GM21367 (cell line): ENCODE measurements at regions not wholly inside any gene's neighbourhood (a gene's known extent, or its start where the extent isn't known, plus 50 kb on each side); places are given as distances from the start of the nearest gene placed in this dataset.
"Not testable (repeated sequence)": the region's sequence is repeated elsewhere in the genome, so short reads cannot be mapped to it uniquely, and the experiment has no call there.

Experiments
- ATAC-seq: cut with Tn5 transposase; IDR thresholded peaks from one replicate; pipeline ENCODE4 v1.9.1; 2021; ENCODE audit not compliant: unreplicated experiment

- peak; percentile 64 for ATAC-seq
These were observed 202.7 kb upstream of the SPOPL start for GRCh38 chr2:138298900-138299299.

GRCh38 chr2:138306626-138307025 lies 194.9 kb upstream of the SPOPL start:
- no peak for ATAC-seq

- ATAC-seq: no peak
These were observed 194.5 kb upstream of the SPOPL start for GRCh38 chr2:138307099-138307498.

GRCh38 chr2:138309760-138310159 lies 191.8 kb upstream of the SPOPL start:
- no peak for ATAC-seq

- ATAC-seq: no peak
These were observed 189.5 kb upstream of the SPOPL start for GRCh38 chr2:138312061-138312460.

GRCh38 chr2:138315619-138316018 lies 186.0 kb upstream of the SPOPL start:
- not testable (repeated sequence) for ATAC-seq

- no peak for ATAC-seq
These were observed 182.0 kb upstream of the SPOPL start for GRCh38 chr2:138319616-138320015.

- no peak for ATAC-seq
These were observed 180.1 kb upstream of the SPOPL start for GRCh38 chr2:138321458-138321857.

GRCh38 chr2:138323382-138324067 lies 178.0 kb upstream of the SPOPL start:
- ATAC-seq: no peak

- ATAC-seq: no peak
These were observed 177.3 kb upstream of the SPOPL start for GRCh38 chr2:138324068-138324771.

- ATAC-seq: no peak
These were observed 173.6 kb upstream of the SPOPL start for GRCh38 chr2:138327967-138328366.

- ATAC-seq: no peak
These were observed 172.4 kb upstream of the SPOPL start for GRCh38 chr2:138329162-138329561.

GRCh38 chr2:138329591-138329990 lies 172.0 kb upstream of the SPOPL start:
- no peak for ATAC-seq

GRCh38 chr2:138333121-138333520 lies 168.4 kb upstream of the SPOPL start:
- no peak for ATAC-seq

GRCh38 chr2:138333677-138334076 lies 167.9 kb upstream of the SPOPL start:
- ATAC-seq: no peak

GRCh38 chr2:138334323-138334722 lies 167.2 kb upstream of the SPOPL start:
- no peak for ATAC-seq

GRCh38 chr2:138335036-138335435 lies 166.5 kb upstream of the SPOPL start:
- ATAC-seq: no peak

- ATAC-seq: no peak
These were observed 165.4 kb upstream of the SPOPL start for GRCh38 chr2:138336146-138336545.

- ATAC-seq: no peak
These were observed 146.3 kb upstream of the SPOPL start for GRCh38 chr2:138355244-138355643.

- ATAC-seq: no peak
These were observed 145.4 kb upstream of the SPOPL start for GRCh38 chr2:138356178-138356577.

GRCh38 chr2:138359532-138359931 lies 142.0 kb upstream of the SPOPL start:
- ATAC-seq: no peak

GRCh38 chr2:138364554-138365162 lies 136.9 kb upstream of the SPOPL start:
- ATAC-seq: no peak
